GM18508 (cell line): ENCODE measurements at regions not wholly inside any gene's neighbourhood (a gene's known extent, or its start where the extent isn't known, plus 50 kb on each side); places are given as distances from the start of the nearest gene placed in this dataset.
"Not testable (repeated sequence)": the region's sequence is repeated elsewhere in the genome, so short reads cannot be mapped to it uniquely, and the experiment has no call there.

Source experiments
- ATAC-seq: cut with Tn5 transposase; IDR thresholded peaks from one replicate; pipeline ENCODE4 v1.9.1; 2021; ENCODE audit warnings: moderate number of reproducible peaks; ENCODE audit not compliant: insufficient read depth, unreplicated experiment

DNA sequence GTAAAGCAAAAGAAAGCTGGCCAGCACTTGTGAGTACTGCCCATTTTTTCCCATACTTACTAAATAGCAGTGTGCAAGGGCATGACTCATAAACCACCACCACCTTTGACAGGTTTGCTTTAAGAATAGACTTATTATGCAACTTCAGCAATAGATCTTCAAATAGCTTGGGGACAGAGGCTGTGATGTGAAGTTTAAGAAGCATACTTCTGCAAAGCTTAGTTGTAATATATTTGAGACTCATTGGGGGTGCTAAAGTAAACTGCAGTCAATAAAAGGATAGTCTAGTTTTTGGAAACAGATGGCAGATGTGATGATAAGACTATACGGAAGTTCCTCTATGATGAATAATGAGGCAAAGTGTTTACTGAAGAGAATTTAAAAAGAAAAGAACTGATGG lies 210.0 kb downstream of the PLA2G4A start:
- no peak for ATAC-seq

DNA sequence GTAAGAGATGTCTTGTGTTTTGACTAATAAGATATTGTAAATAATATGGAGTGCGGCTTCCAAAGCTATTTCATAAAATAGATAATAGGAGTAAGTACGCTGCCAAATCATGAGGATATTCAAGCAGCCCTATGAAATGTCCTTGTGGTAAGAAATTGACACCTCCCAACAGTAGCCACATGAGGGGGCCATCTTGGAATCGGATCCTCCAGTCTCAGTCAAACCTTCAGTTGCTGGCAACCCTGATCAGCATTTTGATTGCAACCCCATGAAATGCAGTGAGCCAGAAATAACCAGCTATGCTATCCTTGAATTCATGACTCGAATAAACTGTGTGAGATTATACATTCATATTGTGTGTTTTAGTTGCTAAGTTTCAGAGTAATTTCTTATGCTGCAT lies 212.4 kb downstream of the PLA2G4A start:
- no peak for ATAC-seq

DNA sequence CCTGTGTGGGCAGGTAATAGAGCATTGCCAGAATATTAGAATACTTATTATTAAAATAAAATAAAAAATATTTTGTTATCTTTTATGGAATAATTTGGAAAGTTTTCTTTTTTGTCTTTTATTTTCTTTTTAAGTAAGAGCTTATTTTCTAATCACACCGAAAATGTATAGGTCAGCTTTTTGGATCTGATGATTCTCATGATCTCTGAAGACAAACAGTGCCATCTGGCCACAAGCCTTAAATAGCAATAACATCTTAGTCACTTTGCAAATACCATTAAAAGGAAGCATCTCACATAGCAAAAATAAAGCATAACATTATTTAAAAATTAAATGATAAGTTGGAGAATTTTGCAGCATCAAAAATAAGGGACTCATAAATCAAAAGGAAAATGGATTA lies 213.8 kb downstream of the PLA2G4A start:
- no peak for ATAC-seq

DNA sequence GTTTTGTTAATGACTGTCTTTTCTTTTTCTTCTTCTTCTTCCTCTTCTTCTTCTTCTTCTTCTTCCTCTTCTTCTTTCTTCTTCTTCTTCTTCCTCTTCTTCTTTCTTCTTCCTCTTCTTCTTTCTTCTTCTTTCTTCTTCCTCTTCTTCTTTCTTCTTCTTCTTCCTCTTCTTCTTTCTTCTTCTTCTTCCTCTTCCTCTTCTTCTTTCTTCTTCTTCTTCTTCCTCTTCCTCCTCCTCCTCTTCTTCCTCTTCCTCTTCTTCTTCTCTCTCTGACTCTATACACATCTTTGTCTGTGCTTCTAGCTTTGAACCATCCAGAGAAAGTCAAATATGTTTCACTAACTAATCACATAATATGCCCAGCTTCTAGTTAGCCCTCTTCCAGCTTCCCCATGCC lies 214.7 kb downstream of the PLA2G4A start:
- ATAC-seq = not testable (repeated sequence)

GRCh38 chr1:187044411-187044810 lies 215.7 kb downstream of the PLA2G4A start:
- no peak for ATAC-seq

GRCh38 chr1:187045371-187045770 lies 216.6 kb downstream of the PLA2G4A start:
- no peak for ATAC-seq

DNA sequence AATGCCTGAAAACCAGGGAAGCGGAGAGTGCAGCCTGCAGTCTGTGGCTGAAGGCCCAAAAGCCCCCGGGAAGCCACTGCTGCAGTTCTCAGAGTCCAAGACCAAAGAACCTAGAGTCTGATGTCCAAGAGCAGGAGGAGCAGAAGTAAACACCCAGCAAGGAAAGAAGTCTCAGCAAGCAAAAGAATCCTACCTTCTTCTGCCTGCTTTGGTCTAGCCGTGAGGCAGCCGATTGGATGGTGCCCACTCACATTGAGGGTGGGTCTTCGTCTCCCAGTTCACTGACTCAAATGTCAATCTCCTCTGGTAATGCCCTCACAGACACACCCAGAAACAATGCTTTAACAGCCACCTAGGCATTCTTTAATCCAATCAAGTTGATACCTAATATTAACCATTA lies 217.5 kb downstream of the PLA2G4A start:
- no peak for ATAC-seq

DNA sequence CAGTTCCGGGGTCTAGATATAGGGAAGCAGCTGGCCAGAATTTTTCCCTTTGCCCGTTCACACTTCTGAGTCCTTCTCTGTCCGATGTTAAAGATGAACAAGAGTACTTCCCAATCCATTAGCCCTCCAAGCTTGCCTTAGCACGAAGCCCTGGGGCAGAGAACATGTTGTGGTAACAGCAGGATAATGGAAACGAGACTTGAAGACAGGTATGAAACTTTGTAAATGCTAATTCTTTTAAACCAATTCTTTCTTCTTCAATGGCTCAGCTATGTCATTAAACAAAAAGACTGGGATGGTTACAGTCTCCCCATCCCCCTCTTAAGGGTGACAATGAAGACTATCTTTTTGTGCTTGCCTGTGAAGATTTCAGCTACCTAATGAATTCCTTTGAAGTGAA lies 218.5 kb downstream of the PLA2G4A start:
- ATAC-seq = no peak

- no peak for ATAC-seq
Observed at GRCh38 chr1:187051618-187052232, 223.0 kb downstream of the PLA2G4A start.

DNA sequence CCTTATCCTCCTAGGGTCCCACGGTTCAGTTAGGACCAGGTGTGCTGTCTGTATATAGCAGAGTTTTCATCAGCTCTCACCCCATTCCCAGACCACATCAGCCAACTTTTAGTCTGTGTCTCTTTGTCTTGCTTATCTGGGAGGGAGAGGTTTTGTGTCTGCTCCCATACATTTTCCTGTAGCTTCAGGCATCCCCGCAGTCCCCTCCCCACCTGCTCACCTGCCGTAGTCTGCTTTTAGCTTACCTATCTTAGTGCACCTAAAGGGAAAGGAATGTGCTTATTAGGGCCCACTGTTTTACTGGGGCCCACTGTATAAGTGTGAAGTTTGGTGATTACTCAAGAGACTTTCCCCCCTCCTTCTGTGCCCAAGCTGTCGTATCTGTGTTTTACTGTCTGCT lies 225.1 kb downstream of the PLA2G4A start:
- no peak for ATAC-seq

GRCh38 chr1:187054862-187055757 lies 226.4 kb downstream of the PLA2G4A start:
- ATAC-seq = no peak

- ATAC-seq = no peak
Observed at GRCh38 chr1:187063271-187063670, 234.5 kb downstream of the PLA2G4A start.

DNA sequence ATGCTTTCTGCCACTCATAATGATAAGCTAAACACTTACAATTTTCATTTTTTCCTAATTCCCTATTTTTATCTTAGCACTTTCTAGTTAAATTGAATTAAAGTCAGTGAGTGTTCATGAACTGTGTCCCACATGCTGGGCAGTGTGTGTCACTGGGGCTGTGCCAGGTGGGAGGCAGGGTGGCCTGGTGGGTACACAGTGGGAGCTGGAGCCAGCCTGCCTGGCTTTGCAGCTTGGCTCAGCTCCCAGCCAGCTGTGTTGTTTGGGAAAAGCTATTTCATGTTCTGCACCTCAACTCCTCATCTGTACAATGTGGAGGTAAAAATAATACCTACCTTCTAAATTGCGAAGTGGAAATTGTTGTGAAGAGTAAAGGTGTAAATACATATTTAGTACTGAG lies 238.4 kb downstream of the PLA2G4A start:
- ATAC-seq = no peak

GRCh38 chr1:187070076-187070475 lies 241.3 kb downstream of the PLA2G4A start:
- ATAC-seq = no peak

DNA sequence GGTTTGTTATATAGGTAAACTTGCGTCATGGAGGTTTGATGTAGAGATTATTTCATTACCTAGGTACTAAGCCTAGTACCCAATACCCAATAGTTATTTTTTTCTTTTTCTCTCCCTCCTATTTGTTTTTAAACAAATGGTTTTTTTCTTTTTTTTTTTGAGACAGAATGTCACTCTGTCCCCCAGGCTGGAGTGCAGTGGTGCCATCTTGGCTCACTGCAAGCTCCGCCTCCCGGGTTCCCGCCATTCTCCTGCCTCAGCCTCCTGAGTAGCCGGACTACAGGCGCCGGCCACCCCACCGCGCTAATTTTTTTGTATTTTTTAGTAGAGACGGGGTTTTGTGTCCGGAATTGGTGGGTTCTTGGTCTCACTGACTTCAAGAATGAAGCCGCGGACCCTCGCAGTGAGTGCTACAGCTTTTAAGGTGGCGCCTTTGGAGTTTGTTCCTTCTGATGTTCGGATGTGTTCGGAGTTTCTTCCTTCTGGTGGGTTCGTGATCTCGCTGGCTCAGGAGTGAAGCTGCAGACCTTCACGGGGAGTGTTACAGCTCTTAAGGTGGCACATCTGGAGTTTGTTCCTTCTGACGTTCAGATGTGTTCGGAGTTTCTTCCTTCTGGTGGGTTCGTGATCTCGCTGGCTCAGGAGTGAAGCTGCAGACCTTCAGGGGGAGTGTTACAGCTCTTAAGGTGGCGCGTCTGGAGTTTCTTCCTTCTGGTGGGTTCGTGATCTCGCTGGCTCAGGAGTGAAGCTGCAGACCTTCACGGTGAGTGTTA lies 243.7 kb downstream of the PLA2G4A start:
- not testable (repeated sequence) for ATAC-seq

DNA sequence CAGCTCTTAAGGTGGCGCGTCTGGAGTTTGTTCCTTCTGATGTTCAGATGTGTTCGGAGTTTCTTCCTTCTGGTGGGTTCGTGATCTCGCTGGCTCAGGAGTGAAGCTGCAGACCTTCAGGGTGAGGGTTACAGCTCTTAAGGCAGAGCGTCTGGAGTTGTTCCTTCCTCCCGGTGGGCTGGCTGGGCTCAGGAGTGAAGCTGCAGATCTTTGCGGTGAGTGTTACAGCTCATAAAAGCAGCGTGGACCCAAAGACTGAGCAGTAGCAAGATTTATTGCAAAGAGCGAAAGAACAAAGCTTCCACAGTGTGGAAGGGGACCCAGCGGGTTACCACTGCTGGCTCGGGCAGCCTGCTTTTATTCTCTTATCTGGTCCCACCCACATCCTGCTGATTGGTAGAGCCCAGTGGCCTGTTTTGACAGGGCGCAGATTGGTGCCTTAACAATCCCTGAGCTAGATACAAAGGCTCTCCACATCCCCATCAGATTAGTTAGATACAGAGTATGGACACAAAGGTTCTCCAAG lies 244.3 kb downstream of the PLA2G4A start:
- ATAC-seq = not testable (repeated sequence)

GRCh38 chr1:187073634-187074245 lies 245.0 kb downstream of the PLA2G4A start:
- ATAC-seq = not testable (repeated sequence)

GRCh38 chr1:187074445-187075048 lies 245.8 kb downstream of the PLA2G4A start:
- ATAC-seq = no peak

DNA sequence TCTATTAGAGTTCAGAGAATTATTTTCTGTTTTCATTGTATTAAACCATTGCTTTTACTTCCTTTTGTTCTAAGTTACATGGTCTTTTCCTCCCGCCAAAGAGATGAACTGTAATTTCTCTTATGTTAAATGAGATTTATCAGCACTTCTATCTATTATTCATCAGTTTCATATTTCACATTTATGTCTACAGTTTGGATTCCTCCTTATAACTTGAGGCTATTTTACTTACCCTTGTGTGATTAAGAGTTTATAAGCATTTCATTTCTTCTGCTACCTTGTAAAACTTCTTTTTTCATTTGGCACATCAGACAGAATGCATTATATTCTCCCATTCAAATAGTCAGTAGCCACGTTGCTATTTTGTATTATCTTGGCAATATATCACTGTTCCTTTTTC lies 248.2 kb downstream of the PLA2G4A start:
- ATAC-seq = no peak

- no peak for ATAC-seq
Observed at GRCh38 chr1:187078321-187078720, 249.6 kb downstream of the PLA2G4A start.
